IPS DF 6.9 (cell line): ENCODE measurements at regions not wholly inside any gene's neighbourhood (a gene's known extent, or its start where the extent isn't known, plus 50 kb on each side); places are given as distances from the start of the nearest gene placed in this dataset.
"Not testable (repeated sequence)": the region's sequence is repeated elsewhere in the genome, so short reads cannot be mapped to it uniquely, and the experiment has no call there.

Experiments
- DNase-seq: peaks from one replicate; pipeline ENCODE4 v3.0.0-alpha.2; 2013; ENCODE audit warnings: low read depth, low spot score
- H3K27ac ChIP-seq: one replicate; pipeline ENCODE4 v1.5.1; 2013; ENCODE audit warnings: low read length, control low read depth
- H3K27me3 ChIP-seq: 2 replicates; pipeline ENCODE4 v1.6.1; 2013; ENCODE audit warnings: mild to moderate bottlenecking, low read length; ENCODE audit not compliant: control insufficient read depth, insufficient read depth
- H3K36me3 ChIP-seq: 2 replicates; pipeline ENCODE4 v1.6.1; 2013; ENCODE audit warnings: low read length; ENCODE audit not compliant: control insufficient read depth, insufficient read depth
- H3K4me1 ChIP-seq: 2 replicates; pipeline ENCODE4 v1.6.1; 2013; ENCODE audit warnings: low read length; ENCODE audit not compliant: control insufficient read depth, insufficient read depth
- H3K4me3 ChIP-seq: 2 replicates; pipeline ENCODE4 v1.5.1; 2013; ENCODE audit warnings: mild to moderate bottlenecking, low read length
- H3K9me3 ChIP-seq: 2 replicates; pipeline ENCODE4 v1.6.1; 2013; ENCODE audit warnings: low read length, inconsistent platforms; ENCODE audit not compliant: control insufficient read depth, insufficient read depth
- WGBS: extraction: QIAGEN DNeasy Blood & Tissue Kit; methylation state at CpG from one replicate; pipeline ENCODE4 v1.1.7; 2013; ENCODE audit warnings: mixed read lengths, missing lambda C conversion rate; ENCODE audit not compliant: insufficient read length, insufficient coverage; 5-methylcytosine and 5-hydroxymethylcytosine counted together

GRCh38 chr3:115402651-115403050 lies 220.7 kb upstream of the GAP43 start:
- Histone ChIP-seq H3K27me3 (no peaks in the 10 kb centered on the region), H3K9me3 (no peaks in the 10 kb centered on the region), H3K4me3 (no peak overlapping the region), H3K27ac (no peak overlapping the region), H3K36me3 (no peaks in the 10 kb centered on the region), H3K4me1 (peaks cover 3% of the 10 kb centered on the region; the same call in 1 of the 2 replicates)
- no peak for DNase-seq

- no CpG with 5 or more reads among the region's 2 CpGs for WGBS
- no peak overlapping the region for H3K4me3 ChIP-seq
- H3K9me3 ChIP-seq = no peaks in the 10 kb centered on the region
- H3K36me3 ChIP-seq = no peaks in the 10 kb centered on the region
- H3K27ac ChIP-seq = no peak overlapping the region
- no peak for DNase-seq
- H3K27me3 ChIP-seq = no peaks in the 10 kb centered on the region
- H3K4me1 ChIP-seq = peaks cover 3% of the 10 kb centered on the region; the same call in 1 of the 2 replicates
Observed at GRCh38 chr3:115403786-115404185, 219.5 kb upstream of the GAP43 start.

- H3K27ac ChIP-seq = no peak overlapping the region
- H3K36me3 ChIP-seq = no peaks in the 10 kb centered on the region
- no peak for DNase-seq
- H3K4me1 ChIP-seq = peaks cover 3% of the 10 kb centered on the region; the same call in 1 of the 2 replicates
- WGBS = no CpG with 5 or more reads among the region's 5 CpGs
- no peak overlapping the region for H3K4me3 ChIP-seq
- H3K27me3 ChIP-seq = no peaks in the 10 kb centered on the region
- no peaks in the 10 kb centered on the region for H3K9me3 ChIP-seq
Observed at GRCh38 chr3:115409596-115409995, 213.7 kb upstream of the GAP43 start.

- H3K4me1 ChIP-seq, H3K4me3 ChIP-seq, H3K27me3 ChIP-seq, H3K27ac ChIP-seq, H3K36me3 ChIP-seq, DNase-seq, H3K9me3 ChIP-seq: not testable (repeated sequence)
- no CpG with 5 or more reads among the region's 4 CpGs for WGBS
Observed at GRCh38 chr3:115414610-115415009, 208.7 kb upstream of the GAP43 start.

- Histone ChIP-seq H3K4me3 (no peak overlapping the region), H3K27me3 (no peaks in the 10 kb centered on the region), H3K9me3 (no peaks in the 10 kb centered on the region), H3K36me3 (no peaks in the 10 kb centered on the region), H3K27ac (no peak overlapping the region), H3K4me1 (no peaks in the 10 kb centered on the region)
- no CpG with 5 or more reads among the region's 4 CpGs for WGBS
- DNase-seq = no peak
Observed at GRCh38 chr3:115415246-115415996, 207.9 kb upstream of the GAP43 start.

GRCh38 chr3:115418583-115418982 lies 204.7 kb upstream of the GAP43 start:
- Histone ChIP-seq H3K36me3 (no peaks in the 10 kb centered on the region), H3K4me3 (no peak overlapping the region), H3K4me1 (no peaks in the 10 kb centered on the region), H3K27ac (no peak overlapping the region), H3K27me3 (no peaks in the 10 kb centered on the region), H3K9me3 (no peaks in the 10 kb centered on the region)
- 100% methylated on average over 1 of the region's 1 CpG for WGBS
- no peak for DNase-seq

- no CpG with 5 or more reads among the region's 1 CpG for WGBS
- H3K4me3 ChIP-seq = no peak overlapping the region
- no peaks in the 10 kb centered on the region for H3K36me3 ChIP-seq
- no peak for DNase-seq
- H3K27ac ChIP-seq = no peak overlapping the region
- no peaks in the 10 kb centered on the region for H3K27me3 ChIP-seq
- no peaks in the 10 kb centered on the region for H3K4me1 ChIP-seq
- H3K9me3 ChIP-seq = no peaks in the 10 kb centered on the region
Observed at GRCh38 chr3:115420086-115420485, 203.2 kb upstream of the GAP43 start.

GRCh38 chr3:115423170-115423569 lies 200.1 kb upstream of the GAP43 start:
- no peaks in the 10 kb centered on the region for H3K36me3 ChIP-seq
- H3K27ac ChIP-seq = no peak overlapping the region
- no peaks in the 10 kb centered on the region for H3K27me3 ChIP-seq
- no peak for DNase-seq
- no CpG with 5 or more reads among the region's 1 CpG for WGBS
- H3K4me1 ChIP-seq = no peaks in the 10 kb centered on the region
- H3K9me3 ChIP-seq = no peaks in the 10 kb centered on the region
- no peak overlapping the region for H3K4me3 ChIP-seq

GRCh38 chr3:115428841-115429240 lies 194.5 kb upstream of the GAP43 start:
- no CpG with 5 or more reads among the region's 5 CpGs for WGBS
- DNase-seq = no peak
- Histone ChIP-seq H3K36me3 (no peaks in the 10 kb centered on the region), H3K27ac (no peak overlapping the region), H3K9me3 (no peaks in the 10 kb centered on the region), H3K4me1 (no peaks in the 10 kb centered on the region), H3K27me3 (no peaks in the 10 kb centered on the region), H3K4me3 (no peak overlapping the region)

- H3K36me3 ChIP-seq = no peaks in the 10 kb centered on the region
- no peaks in the 10 kb centered on the region for H3K27me3 ChIP-seq
- no peak for DNase-seq
- H3K9me3 ChIP-seq = no peaks in the 10 kb centered on the region
- no CpG with 5 or more reads among the region's 5 CpGs for WGBS
- no peaks in the 10 kb centered on the region for H3K4me1 ChIP-seq
- H3K27ac ChIP-seq = no peak overlapping the region
- no peak overlapping the region for H3K4me3 ChIP-seq
Observed at GRCh38 chr3:115436767-115437301, 186.5 kb upstream of the GAP43 start.

- no peaks in the 10 kb centered on the region for H3K9me3 ChIP-seq
Observed at GRCh38 chr3:115438799-115439198, 184.5 kb upstream of the GAP43 start.

More at GRCh38 chr3:115438799-115439198, 184.5 kb upstream of the GAP43 start:
- Histone ChIP-seq H3K27ac (no peak overlapping the region), H3K4me3 (no peak overlapping the region), H3K36me3 (no peaks in the 10 kb centered on the region), H3K27me3 (no peaks in the 10 kb centered on the region), H3K4me1 (no peaks in the 10 kb centered on the region)
- no CpG with 5 or more reads among the region's 2 CpGs for WGBS
- no peak for DNase-seq
